ENCODE measurements at regions not wholly inside any gene's neighbourhood (a gene's known extent, or its start where the extent isn't known, plus 50 kb on each side); places are given as distances from the start of the nearest gene placed in this dataset.

DNA sequence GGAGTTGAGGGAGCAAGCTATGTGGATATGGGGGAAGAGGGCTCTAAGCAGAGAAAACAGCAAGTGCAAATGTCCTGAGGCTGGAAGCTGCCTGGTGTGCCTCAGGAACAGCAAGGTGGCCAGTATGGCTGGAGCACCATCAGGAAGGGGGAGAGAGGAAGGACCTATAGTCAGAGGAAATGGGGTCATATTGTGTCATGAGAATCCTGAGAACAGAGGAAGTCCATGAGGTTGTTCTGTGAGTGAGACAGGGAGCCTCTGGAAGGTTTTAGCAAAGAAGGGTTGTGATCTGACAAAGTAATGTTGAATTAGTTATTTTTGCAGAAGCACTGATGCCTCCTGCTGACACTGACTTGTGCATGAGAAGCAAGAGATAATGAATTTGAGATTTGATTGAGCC lies 204.3 kb downstream of the PTEN start:
- no peak overlapping the region for H3K27ac Mint-ChIP-seq
- H3K36me3 Mint-ChIP-seq (ENCODE audit: low read depth) = no peaks in the 10 kb centered on the region
- no peak for DNase-seq
- H3K27me3 Mint-ChIP-seq (ENCODE audit: insufficient read depth) = no peaks in the 10 kb centered on the region
- TF ChIP-seq, protein P1, sequence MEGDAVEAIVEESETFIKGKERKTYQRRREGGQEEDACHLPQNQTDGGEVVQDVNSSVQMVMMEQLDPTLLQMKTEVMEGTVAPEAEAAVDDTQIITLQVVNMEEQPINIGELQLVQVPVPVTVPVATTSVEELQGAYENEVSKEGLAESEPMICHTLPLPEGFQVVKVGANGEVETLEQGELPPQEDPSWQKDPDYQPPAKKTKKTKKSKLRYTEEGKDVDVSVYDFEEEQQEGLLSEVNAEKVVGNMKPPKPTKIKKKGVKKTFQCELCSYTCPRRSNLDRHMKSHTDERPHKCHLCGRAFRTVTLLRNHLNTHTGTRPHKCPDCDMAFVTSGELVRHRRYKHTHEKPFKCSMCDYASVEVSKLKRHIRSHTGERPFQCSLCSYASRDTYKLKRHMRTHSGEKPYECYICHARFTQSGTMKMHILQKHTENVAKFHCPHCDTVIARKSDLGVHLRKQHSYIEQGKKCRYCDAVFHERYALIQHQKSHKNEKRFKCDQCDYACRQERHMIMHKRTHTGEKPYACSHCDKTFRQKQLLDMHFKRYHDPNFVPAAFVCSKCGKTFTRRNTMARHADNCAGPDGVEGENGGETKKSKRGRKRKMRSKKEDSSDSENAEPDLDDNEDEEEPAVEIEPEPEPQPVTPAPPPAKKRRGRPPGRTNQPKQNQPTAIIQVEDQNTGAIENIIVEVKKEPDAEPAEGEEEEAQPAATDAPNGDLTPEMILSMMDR (IDR thresholded peaks at IDR 0.05) = no peak
- H3K9me3 Mint-ChIP-seq = no peaks in the 10 kb centered on the region
- no peak overlapping the region for H3K4me3 Mint-ChIP-seq
- peaks cover 42% of the 10 kb centered on the region for H3K4me1 Mint-ChIP-seq (ENCODE audit: low read depth)

DNA sequence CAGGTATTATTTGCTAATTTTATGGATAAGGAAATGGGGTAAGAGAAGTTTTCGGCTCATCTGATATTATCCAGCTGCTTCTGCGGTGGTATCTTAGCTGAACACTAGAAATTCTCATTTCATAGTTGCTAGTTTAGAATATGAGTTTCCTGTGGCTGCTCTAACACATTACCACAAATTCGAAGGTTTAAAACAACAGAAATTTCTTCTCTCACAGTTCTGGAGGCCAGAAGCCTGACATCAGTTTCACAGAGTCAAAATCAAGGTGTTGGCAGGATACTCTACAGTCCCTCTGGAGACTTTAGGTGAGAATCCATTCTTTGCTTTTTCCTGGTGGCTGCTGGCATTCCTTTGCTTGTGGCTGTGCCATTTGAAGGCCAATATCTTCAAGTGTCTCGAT lies 205.9 kb downstream of the PTEN start:
- no peak overlapping the region for H3K4me3 Mint-ChIP-seq
- no peak for DNase-seq
- peaks cover 26% of the 10 kb centered on the region for H3K4me1 Mint-ChIP-seq (ENCODE audit: low read depth)
- no peaks in the 10 kb centered on the region for H3K9me3 Mint-ChIP-seq
- H3K36me3 Mint-ChIP-seq (ENCODE audit: low read depth) = no peaks in the 10 kb centered on the region
- no peaks in the 10 kb centered on the region for H3K27me3 Mint-ChIP-seq (ENCODE audit: insufficient read depth)
- TF ChIP-seq, protein P1 (IDR thresholded peaks at IDR 0.05) = no peak
- no peak overlapping the region for H3K27ac Mint-ChIP-seq

DNA sequence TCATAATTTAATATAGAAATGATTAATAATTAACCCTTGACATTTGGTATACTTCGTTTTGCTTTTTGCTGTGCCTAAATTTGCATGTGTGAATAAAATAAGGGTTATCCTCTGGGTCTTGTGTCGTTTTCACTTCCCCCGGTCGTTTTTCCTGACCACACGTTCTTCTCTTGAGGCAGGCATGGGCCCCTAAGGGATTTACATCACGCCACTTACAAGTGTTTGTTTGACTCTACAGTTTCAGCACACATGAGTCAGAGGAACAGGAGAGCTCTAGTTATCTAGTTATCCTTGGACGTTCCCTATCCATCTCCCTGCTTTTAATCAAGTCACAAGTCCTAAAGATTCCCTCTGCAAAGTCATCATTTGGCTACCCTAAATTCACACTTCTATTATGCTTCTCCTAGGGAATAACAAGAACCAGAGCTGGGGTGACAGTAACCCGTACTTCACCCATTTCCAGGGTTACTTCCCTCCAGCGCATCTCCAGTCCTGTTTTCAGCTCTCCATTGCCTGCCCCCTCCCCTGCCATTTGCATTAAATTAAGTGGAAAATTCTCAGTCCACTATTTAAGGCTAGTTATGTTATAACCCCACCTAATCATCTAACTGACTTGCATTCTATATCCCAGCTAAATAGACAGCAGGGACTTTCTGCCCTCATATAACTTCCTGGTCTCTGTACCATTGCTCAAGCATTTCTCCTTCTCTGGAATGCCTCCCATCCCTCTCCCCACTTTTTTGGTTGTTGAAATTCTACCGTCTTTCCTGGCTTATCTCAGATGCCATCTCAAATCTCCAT lies 206.9 kb downstream of the PTEN start:
- H3K9me3 Mint-ChIP-seq = no peaks in the 10 kb centered on the region
- no peak for DNase-seq
- H3K4me1 Mint-ChIP-seq (ENCODE audit: low read depth) = peaks cover 16% of the 10 kb centered on the region
- no peak overlapping the region for H3K4me3 Mint-ChIP-seq
- no peak overlapping the region for H3K27ac Mint-ChIP-seq
- H3K36me3 Mint-ChIP-seq (ENCODE audit: low read depth) = no peaks in the 10 kb centered on the region
- TF ChIP-seq, protein P1 (IDR thresholded peaks at IDR 0.05) = no peak
- no peaks in the 10 kb centered on the region for H3K27me3 Mint-ChIP-seq (ENCODE audit: insufficient read depth)

DNA sequence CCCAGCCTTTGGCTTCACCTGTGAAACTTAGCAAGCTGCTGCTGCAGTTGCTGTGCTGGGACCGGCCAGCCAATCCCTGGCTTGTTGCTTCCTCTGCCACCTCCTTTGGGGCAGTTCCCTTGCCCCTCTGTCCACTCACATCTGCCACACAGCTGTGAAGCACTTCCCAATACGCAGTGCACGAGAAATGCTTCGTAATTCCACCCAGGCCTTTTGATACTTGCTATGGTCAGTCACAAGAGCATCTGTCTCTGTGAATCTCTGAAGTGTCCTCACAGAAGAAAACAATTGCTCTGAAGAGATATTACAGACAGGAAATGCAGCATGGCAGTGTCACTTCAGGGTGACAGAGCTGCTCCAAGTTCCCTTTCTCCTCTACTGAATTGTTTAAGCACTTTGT lies 208.5 kb downstream of the PTEN start:
- Mint-ChIP-seq H3K27ac (no peak overlapping the region), H3K27me3 (ENCODE audit: insufficient read depth) (no peaks in the 10 kb centered on the region), H3K4me3 (no peak overlapping the region), H3K9me3 (no peaks in the 10 kb centered on the region), H3K4me1 (ENCODE audit: low read depth) (peaks cover 11% of the 10 kb centered on the region; the same call in 1 of the 2 replicates), H3K36me3 (ENCODE audit: low read depth) (no peaks in the 10 kb centered on the region)
- TF ChIP-seq, protein P1 (IDR thresholded peaks at IDR 0.05) = no peak
- no peak for DNase-seq

DNA sequence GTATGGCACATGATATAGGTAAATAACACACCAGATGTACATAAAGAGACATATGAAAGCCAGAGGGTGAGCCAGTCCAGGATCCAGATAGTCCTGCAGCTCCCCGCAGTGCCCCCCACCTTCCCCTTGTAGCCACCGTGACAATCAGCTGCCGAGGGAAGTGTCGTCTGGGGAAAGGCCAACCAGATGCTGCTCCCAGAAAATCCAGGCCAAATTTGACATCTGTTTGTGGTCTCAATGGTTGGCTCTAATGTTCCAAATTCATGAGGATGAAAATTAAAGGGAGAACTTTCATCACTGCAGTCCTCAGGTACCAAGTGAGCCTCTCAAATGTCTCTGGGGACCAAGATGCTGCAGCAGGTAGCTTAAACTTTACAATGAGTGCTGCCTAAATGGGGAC lies 210.3 kb downstream of the PTEN start:
- TF ChIP-seq, protein P1 (IDR thresholded peaks at IDR 0.05) = no peak
- H3K4me3 Mint-ChIP-seq = no peak overlapping the region
- H3K27me3 Mint-ChIP-seq (ENCODE audit: insufficient read depth) = no peaks in the 10 kb centered on the region
- H3K36me3 Mint-ChIP-seq (ENCODE audit: low read depth) = no peaks in the 10 kb centered on the region
- H3K27ac Mint-ChIP-seq = no peak overlapping the region
- H3K9me3 Mint-ChIP-seq = no peaks in the 10 kb centered on the region
- DNase-seq = no peak
- peaks cover 11% of the 10 kb centered on the region; the same call in 1 of the 2 replicates for H3K4me1 Mint-ChIP-seq (ENCODE audit: low read depth)
